ENCODE measurements at regions not wholly inside any gene's neighbourhood (a gene's known extent, or its start where the extent isn't known, plus 50 kb on each side); places are given as distances from the start of the nearest gene placed in this dataset.
"Not testable (repeated sequence)": the region's sequence is repeated elsewhere in the genome, so short reads cannot be mapped to it uniquely, and the experiment has no call there.

GRCh38 chr1:172943138-172943537, 107.6 kb downstream of the TNFSF18 start:
- not testable (repeated sequence) for TF ChIP-seq CTCF (conservative IDR thresholded peaks at IDR 0.05); ZFX (IDR thresholded peaks at IDR 0.05)
